HepG2 (cell line): ENCODE measurements at regions not wholly inside any gene's neighbourhood (a gene's known extent, or its start where the extent isn't known, plus 50 kb on each side); places are given as distances from the start of the nearest gene placed in this dataset.

Experiments
- ATAC-seq: fragments of 200-7000 bp; cut with Tn5 transposase; 3 replicates; pipeline ENCODE4 v1.9.1; 2020; ENCODE audit warnings: mild to moderate bottlenecking, moderate library complexity
- BruUV-seq: library from RNA; stranded (reverse); fragments of 400-500 nt; replicated peaks from 2 replicates; lab custom pipeline; 2021; lab: Mats Ljungman, UMichigan
- CTCF ChIA-PET: fragments of 300-600 bp; formaldehyde crosslinking; extraction: SDS; loops from one replicate; lab custom pipeline; 2021; ENCODE audit warnings: low total read pairs, inconsistent platforms, low intra/inter-chr PET ratio; lab: Yijun Ruan, JAX
- POLR2A ChIA-PET: fragments of 350-600 bp; sonication (Branson Sonifier 250); formaldehyde crosslinking; loops from one replicate; lab custom pipeline; 2020; ENCODE audit warnings: antibody characterized with exemption, inconsistent platforms; lab: Yijun Ruan, JAX
- DNase-seq: peaks from one replicate; pipeline ENCODE4 v3.0.0-alpha.2; 2015; ENCODE audit warnings: low spot score
- FAIRE-seq: peaks from 3 replicates; lab custom pipeline; 2011; peaks lifted over from hg19 to GRCh38; lab: Jason Lieb, UNC
- H2AFZ ChIP-seq: one replicate; pipeline ENCODE4 v1.6.1; 2011; ENCODE audit warnings: low read length, inconsistent platforms
- H3K27ac ChIP-seq: fragments of 300-600 bp; 3 replicates; pipeline ENCODE4 v1.8.0; 2011; ENCODE audit warnings: mixed run types, mild to moderate bottlenecking, mixed read lengths, low read length, inconsistent platforms; ENCODE audit not compliant: insufficient read depth; ENCODE audit errors: extremely low read length
- H3K27me3 ChIP-seq, 2 experiments: fragments of 200-600 bp in 1 of 2; 2 replicates in 1 of 2; 3 replicates in 1 of 2; pipeline versions ENCODE4 v1.6.0 to v1.8.0; 2011; ENCODE audit warnings: low read length in 2 of 2, mild to moderate bottlenecking in 2 of 2, moderate library complexity in 2 of 2, inconsistent platforms in 1 of 2; ENCODE audit not compliant: insufficient read depth in 2 of 2, control insufficient read depth in 1 of 2
- H3K36me3 ChIP-seq, 2 experiments: fragments of 200-600 bp in 1 of 2; replicated peaks in 1 of 2; 2 replicates in 1 of 2; 3 replicates in 1 of 2; pipeline versions ENCODE4 v1.5.1 to v1.8.0; 2011; ENCODE audit warnings: low read length in 2 of 2, inconsistent platforms in 1 of 2; ENCODE audit not compliant: insufficient read depth in 2 of 2, control insufficient read depth in 1 of 2
- H3K4me1 ChIP-seq: 2 replicates; pipeline ENCODE4 v1.5.1; 2012; ENCODE audit warnings: low read length, inconsistent platforms; ENCODE audit not compliant: insufficient read depth
- H3K4me2 ChIP-seq: 2 replicates; pipeline ENCODE4 v1.6.0; 2011; ENCODE audit warnings: low read depth, low read length, inconsistent platforms
- H3K4me3 ChIP-seq, 3 experiments: fragments of 200-600 bp in 1 of 3; sonication (generic), shearing (Covaris generic) in 1 of 3; replicated peaks in 1 of 3; 2 replicates each; pipeline ENCODE4 v1.5.1; 2011 to 2016; ENCODE audit warnings: low read length in 3 of 3, inconsistent platforms in 2 of 3, low read depth in 2 of 3, mild to moderate bottlenecking in 2 of 3, control low read depth in 1 of 3, mixed read lengths in 1 of 3; ENCODE audit not compliant: insufficient read depth in 1 of 3
- H3K79me2 ChIP-seq: one replicate; pipeline ENCODE4 v1.6.1; 2011; ENCODE audit warnings: low read length, inconsistent platforms; ENCODE audit not compliant: insufficient read depth
- H3K9ac ChIP-seq: 2 replicates; pipeline ENCODE4 v1.6.0; 2011; ENCODE audit warnings: mild to moderate bottlenecking, low read depth, low read length, inconsistent platforms; ENCODE audit not compliant: insufficient read depth
- H3K9me3 ChIP-seq: 2 replicates; pipeline ENCODE4 v1.5.1; 2012; ENCODE audit warnings: mild to moderate bottlenecking, low read length
- H4K20me1 ChIP-seq: 2 replicates; pipeline ENCODE4 v1.6.0; 2011; ENCODE audit warnings: inconsistent platforms, mild to moderate bottlenecking, low read length, moderate library complexity; ENCODE audit not compliant: insufficient read depth
- AKAP8 ChIP-seq: sonication (generic); formaldehyde crosslinking; IDR thresholded peaks from 2 replicates; pipeline ENCODE4 v1.5.1; 2020; ENCODE audit warnings: mild to moderate bottlenecking, missing genetic modification reagents
- CHCHD3 ChIP-seq: sonication (generic); formaldehyde crosslinking; IDR thresholded peaks from 2 replicates; pipeline ENCODE4 v1.8.0; 2022; ENCODE audit warnings: mild to moderate bottlenecking, missing genetic modification reagents, moderate library complexity
- FOSL1 ChIP-seq: sonication (generic); formaldehyde crosslinking; IDR thresholded peaks from 2 replicates; pipeline ENCODE4 v1.9.0; 2021; ENCODE audit warnings: missing genetic modification reagents, borderline replicate concordance
- GABPA ChIP-seq, 2 experiments: IDR thresholded peaks; 2 replicates each; pipeline ENCODE4 v1.6.1; 2011 to 2016; ENCODE audit warnings: low read depth in 2 of 2, low read length in 1 of 2, missing biosample characterization in 1 of 2, missing genetic modification characterization in 1 of 2
- HOXA7 ChIP-seq: sonication (generic); formaldehyde crosslinking; IDR thresholded peaks from 2 replicates; pipeline ENCODE4 v1.8.1; 2022; ENCODE audit warnings: mild to moderate bottlenecking, missing genetic modification reagents, moderate library complexity
- NCOA1 ChIP-seq: sonication (generic); formaldehyde crosslinking; IDR thresholded peaks from 2 replicates; pipeline ENCODE4 v1.9.0; 2021; ENCODE audit warnings: missing genetic modification reagents
- NR2F1 ChIP-seq, 2 experiments: fragments of 450-650 bp in 1 of 2; formaldehyde crosslinking in 1 of 2; IDR thresholded peaks; 2 replicates each; pipeline versions ENCODE4 v1.5.0 to v1.6.1; 2016 to 2020; ENCODE audit warnings: mild to moderate bottlenecking in 1 of 2, missing compliant biosample characterization in 1 of 2, missing genetic modification reagents in 1 of 2, moderate library complexity in 1 of 2
- STAT5B ChIP-seq: sonication (generic); formaldehyde crosslinking; IDR thresholded peaks from 2 replicates; pipeline ENCODE4 v1.4.0; 2020; ENCODE audit warnings: missing genetic modification reagents
- ZNF329 ChIP-seq: sonication (generic); formaldehyde crosslinking; IDR thresholded peaks from 2 replicates; pipeline ENCODE4 v1.9.0; 2021; ENCODE audit warnings: low read depth, mild to moderate bottlenecking, missing genetic modification reagents
- ZNF484 ChIP-seq: sonication (generic); formaldehyde crosslinking; IDR thresholded peaks from 2 replicates; pipeline ENCODE4 v1.5.1; 2020; ENCODE audit warnings: mild to moderate bottlenecking, low read depth, missing genetic modification reagents, borderline replicate concordance
- WGBS: methylation state at CpG from one replicate; pipeline ENCODE4 v1.1.6; 2017; ENCODE audit warnings: low lambda C conversion rate; 5-methylcytosine and 5-hydroxymethylcytosine counted together
- in situ Hi-C: cut with HindIII; loops from 2 replicates; pipeline ENCODE4 v1.10.0; 2017; ENCODE audit warnings: low pct_unique_long_range_greater_than_20kb; ENCODE audit not compliant: extremely low pct_ligation_motif_present
- intact Hi-C: fragments of 100-400 bp; cut with micrococcal nuclease; formaldehyde crosslinking; loops from one replicate; pipeline ENCODE4 v1.10.0; 2022; ENCODE audit not compliant: unreplicated experiment
- TF ChIP-seq, protein P1 (sequence below): sonication (generic); formaldehyde crosslinking; IDR thresholded peaks from 2 replicates; pipeline ENCODE4 v1.8.1; 2023; ENCODE audit warnings: mild to moderate bottlenecking, missing genetic modification reagents
- TF ChIP-seq, protein P2 (sequence below): sonication (generic); formaldehyde crosslinking; IDR thresholded peaks from 2 replicates; pipeline ENCODE4 v1.5.0; 2020; ENCODE audit warnings: mild to moderate bottlenecking, missing genetic modification reagents
- TF ChIP-seq, protein P3 (sequence below): sonication (generic); formaldehyde crosslinking; IDR thresholded peaks from 2 replicates; pipeline ENCODE4 v1.4.0; 2020; ENCODE audit warnings: low read depth, missing genetic modification reagents
- TF ChIP-seq, protein P4 (sequence below): sonication (generic); formaldehyde crosslinking; IDR thresholded peaks from 2 replicates; pipeline ENCODE4 v1.4.0; 2020; ENCODE audit warnings: missing genetic modification reagents, mild to moderate bottlenecking, borderline replicate concordance

DNA sequence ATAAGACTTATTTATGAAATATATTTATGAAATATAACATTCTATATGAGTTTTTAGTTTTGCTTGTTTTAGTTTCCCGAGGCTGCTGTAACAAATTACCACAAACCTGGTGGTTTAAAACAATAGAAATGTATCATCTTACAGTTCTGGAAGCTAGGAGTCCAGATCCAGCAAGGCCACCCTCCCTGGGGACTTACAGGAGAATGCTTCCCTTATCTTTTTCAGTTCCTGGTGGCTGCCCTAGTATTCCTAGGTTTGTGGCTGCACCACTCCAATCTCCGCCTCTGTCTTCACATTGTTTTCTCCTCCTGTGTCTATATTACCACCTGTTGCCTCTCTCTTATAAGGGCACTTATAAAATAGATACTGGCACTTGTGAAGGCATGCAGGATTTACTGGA lies 877.8 kb downstream of the TUSC7 start:
- DNase-seq: no peak
- ATAC-seq: no peak
- no peaks in the 10 kb centered on the region for H3K27me3 ChIP-seq
- WGBS: 2% methylated on average over 2 of the region's 2 CpGs
- H3K36me3 ChIP-seq: no peaks in the 10 kb centered on the region
- no peaks in the 10 kb centered on the region for H3K9me3 ChIP-seq
- no peaks in the 10 kb centered on the region for H3K79me2 ChIP-seq
- ChIA-PET CTCF (no interaction called here), POLR2A (no interaction called here)
- in situ Hi-C loops: no loop called here
- H4K20me1 ChIP-seq: no peaks in the 10 kb centered on the region
- no peak for FAIRE-seq
- H3K4me1 ChIP-seq: no peaks in the 10 kb centered on the region
- H3K9ac ChIP-seq: no peak overlapping the region
- H2AFZ ChIP-seq: no peak overlapping the region
- H3K27ac ChIP-seq: no peak overlapping the region
- no TSS peak for BruUV-seq
- intact Hi-C loops: no loop called here
- no peak overlapping the region for H3K4me3 ChIP-seq
- no peak overlapping the region for H3K4me2 ChIP-seq
- TF ChIP-seq AKAP8 (CRISPR knock-in tag): no peak
- TF ChIP-seq, protein P1, sequence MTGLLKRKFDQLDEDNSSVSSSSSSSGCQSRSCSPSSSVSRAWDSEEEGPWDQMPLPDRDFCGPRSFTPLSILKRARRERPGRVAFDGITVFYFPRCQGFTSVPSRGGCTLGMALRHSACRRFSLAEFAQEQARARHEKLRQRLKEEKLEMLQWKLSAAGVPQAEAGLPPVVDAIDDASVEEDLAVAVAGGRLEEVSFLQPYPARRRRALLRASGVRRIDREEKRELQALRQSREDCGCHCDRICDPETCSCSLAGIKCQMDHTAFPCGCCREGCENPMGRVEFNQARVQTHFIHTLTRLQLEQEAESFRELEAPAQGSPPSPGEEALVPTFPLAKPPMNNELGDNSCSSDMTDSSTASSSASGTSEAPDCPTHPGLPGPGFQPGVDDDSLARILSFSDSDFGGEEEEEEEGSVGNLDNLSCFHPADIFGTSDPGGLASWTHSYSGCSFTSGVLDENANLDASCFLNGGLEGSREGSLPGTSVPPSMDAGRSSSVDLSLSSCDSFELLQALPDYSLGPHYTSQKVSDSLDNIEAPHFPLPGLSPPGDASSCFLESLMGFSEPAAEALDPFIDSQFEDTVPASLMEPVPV: no peak
- no peak for TF ChIP-seq GABPA (IDR thresholded peaks at IDR 0.05; ENCODE audit: low read depth, low read length)
- TF ChIP-seq GABPA (CRISPR knock-in tag; IDR thresholded peaks at IDR 0.05; ENCODE audit: low read depth): no peak
- TF ChIP-seq, protein P2, sequence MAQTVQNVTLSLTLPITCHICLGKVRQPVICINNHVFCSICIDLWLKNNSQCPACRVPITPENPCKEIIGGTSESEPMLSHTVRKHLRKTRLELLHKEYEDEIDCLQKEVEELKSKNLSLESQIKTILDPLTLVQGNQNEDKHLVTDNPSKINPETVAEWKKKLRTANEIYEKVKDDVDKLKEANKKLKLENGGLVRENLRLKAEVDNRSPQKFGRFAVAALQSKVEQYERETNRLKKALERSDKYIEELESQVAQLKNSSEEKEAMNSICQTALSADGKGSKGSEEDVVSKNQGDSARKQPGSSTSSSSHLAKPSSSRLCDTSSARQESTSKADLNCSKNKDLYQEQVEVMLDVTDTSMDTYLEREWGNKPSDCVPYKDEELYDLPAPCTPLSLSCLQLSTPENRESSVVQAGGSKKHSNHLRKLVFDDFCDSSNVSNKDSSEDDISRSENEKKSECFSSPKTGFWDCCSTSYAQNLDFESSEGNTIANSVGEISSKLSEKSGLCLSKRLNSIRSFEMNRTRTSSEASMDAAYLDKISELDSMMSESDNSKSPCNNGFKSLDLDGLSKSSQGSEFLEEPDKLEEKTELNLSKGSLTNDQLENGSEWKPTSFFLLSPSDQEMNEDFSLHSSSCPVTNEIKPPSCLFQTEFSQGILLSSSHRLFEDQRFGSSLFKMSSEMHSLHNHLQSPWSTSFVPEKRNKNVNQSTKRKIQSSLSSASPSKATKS (CRISPR knock-in tag): no peak
- no peak for TF ChIP-seq NCOA1
- no peak for TF ChIP-seq ZNF484 (CRISPR knock-in tag)
- TF ChIP-seq NR2F1 (CRISPR knock-in tag; IDR thresholded peaks at IDR 0.05): no peak
- TF ChIP-seq FOSL1 (CRISPR knock-in tag): no peak
- no peak for TF ChIP-seq ZNF329 (CRISPR knock-in tag)
- no peak for TF ChIP-seq CHCHD3 (CRISPR knock-in tag)
- TF ChIP-seq, protein P3, sequence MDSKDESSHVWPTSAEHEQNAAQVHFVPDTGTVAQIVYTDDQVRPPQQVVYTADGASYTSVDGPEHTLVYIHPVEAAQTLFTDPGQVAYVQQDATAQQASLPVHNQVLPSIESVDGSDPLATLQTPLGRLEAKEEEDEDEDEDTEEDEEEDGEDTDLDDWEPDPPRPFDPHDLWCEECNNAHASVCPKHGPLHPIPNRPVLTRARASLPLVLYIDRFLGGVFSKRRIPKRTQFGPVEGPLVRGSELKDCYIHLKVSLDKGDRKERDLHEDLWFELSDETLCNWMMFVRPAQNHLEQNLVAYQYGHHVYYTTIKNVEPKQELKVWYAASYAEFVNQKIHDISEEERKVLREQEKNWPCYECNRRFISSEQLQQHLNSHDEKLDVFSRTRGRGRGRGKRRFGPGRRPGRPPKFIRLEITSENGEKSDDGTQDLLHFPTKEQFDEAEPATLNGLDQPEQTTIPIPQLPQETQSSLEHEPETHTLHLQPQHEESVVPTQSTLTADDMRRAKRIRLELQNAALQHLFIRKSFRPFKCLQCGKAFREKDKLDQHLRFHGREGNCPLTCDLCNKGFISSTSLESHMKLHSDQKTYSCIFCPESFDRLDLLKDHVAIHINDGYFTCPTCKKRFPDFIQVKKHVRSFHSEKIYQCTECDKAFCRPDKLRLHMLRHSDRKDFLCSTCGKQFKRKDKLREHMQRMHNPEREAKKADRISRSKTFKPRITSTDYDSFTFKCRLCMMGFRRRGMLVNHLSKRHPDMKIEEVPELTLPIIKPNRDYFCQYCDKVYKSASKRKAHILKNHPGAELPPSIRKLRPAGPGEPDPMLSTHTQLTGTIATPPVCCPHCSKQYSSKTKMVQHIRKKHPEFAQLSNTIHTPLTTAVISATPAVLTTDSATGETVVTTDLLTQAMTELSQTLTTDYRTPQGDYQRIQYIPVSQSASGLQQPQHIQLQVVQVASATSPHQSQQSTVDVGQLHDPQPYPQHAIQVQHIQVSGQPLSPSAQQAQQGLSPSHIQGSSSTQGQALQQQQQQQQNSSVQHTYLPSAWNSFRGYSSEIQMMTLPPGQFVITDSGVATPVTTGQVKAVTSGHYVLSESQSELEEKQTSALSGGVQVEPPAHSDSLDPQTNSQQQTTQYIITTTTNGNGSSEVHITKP (CRISPR knock-in tag): no peak
- TF ChIP-seq, protein P4, sequence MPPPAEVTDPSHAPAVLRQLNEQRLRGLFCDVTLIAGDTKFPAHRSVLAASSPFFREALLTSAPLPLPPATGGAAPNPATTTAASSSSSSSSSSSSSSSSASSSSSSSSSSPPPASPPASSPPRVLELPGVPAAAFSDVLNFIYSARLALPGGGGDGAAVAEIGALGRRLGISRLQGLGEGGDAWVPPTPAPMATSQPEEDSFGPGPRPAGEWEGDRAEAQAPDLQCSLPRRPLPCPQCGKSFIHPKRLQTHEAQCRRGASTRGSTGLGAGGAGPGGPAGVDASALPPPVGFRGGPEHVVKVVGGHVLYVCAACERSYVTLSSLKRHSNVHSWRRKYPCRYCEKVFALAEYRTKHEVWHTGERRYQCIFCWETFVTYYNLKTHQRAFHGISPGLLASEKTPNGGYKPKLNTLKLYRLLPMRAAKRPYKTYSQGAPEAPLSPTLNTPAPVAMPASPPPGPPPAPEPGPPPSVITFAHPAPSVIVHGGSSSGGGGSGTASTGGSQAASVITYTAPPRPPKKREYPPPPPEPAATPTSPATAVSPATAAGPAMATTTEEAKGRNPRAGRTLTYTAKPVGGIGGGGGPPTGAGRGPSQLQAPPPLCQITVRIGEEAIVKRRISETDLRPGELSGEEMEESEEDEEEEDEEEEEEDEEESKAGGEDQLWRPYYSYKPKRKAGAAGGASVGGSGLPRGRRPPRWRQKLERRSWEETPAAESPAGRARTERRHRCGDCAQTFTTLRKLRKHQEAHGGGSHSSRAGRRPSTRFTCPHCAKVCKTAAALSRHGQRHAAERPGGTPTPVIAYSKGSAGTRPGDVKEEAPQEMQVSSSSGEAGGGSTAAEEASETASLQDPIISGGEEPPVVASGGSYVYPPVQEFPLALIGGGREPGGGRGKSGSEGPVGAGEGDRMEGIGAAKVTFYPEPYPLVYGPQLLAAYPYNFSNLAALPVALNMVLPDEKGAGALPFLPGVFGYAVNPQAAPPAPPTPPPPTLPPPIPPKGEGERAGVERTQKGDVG: no peak
- TF ChIP-seq STAT5B (CRISPR knock-in tag): no peak
- TF ChIP-seq HOXA7 (CRISPR knock-in tag): no peak
